HEK293T (cell line): ENCODE measurements at regions not wholly inside any gene's neighbourhood (a gene's known extent, or its start where the extent isn't known, plus 50 kb on each side); places are given as distances from the start of the nearest gene placed in this dataset.

Experiments used
- ARNT ChIP-seq: fragments of 450-650 bp; IDR thresholded peaks from 2 replicates; pipeline ENCODE4 v1.6.1; 2017; ENCODE audit warnings: mild to moderate bottlenecking
- BHLHE40 ChIP-seq: fragments of 450-650 bp; IDR thresholded peaks from 2 replicates; pipeline ENCODE4 v1.6.1; 2016; ENCODE audit warnings: mild to moderate bottlenecking, moderate library complexity, borderline replicate concordance
- ELF4 ChIP-seq: fragments of 450-650 bp; IDR thresholded peaks from 2 replicates; pipeline ENCODE4 v1.6.1; 2017; ENCODE audit warnings: antibody characterized with exemption
- FOXA1 ChIP-seq: fragments of 450-650 bp; IDR thresholded peaks from 2 replicates; pipeline ENCODE4 v1.6.1; 2016; ENCODE audit warnings: mild to moderate bottlenecking
- FOXK2 ChIP-seq: fragments of 450-650 bp; IDR thresholded peaks from 2 replicates; pipeline ENCODE4 v1.6.1; 2016; ENCODE audit warnings: mild to moderate bottlenecking
- FOXM1 ChIP-seq: fragments of 450-650 bp; IDR thresholded peaks from 2 replicates; pipeline ENCODE4 v1.6.1; 2017; ENCODE audit warnings: mild to moderate bottlenecking, borderline replicate concordance
- HDGF ChIP-seq: fragments of 450-650 bp; IDR thresholded peaks from 2 replicates; pipeline ENCODE4 v1.6.1; 2017; ENCODE audit warnings: antibody characterized with exemption, borderline replicate concordance
- SUZ12 ChIP-seq: fragments of 450-650 bp; IDR thresholded peaks from 2 replicates; pipeline ENCODE4 v1.6.1; 2016; ENCODE audit warnings: mild to moderate bottlenecking
- TARDBP ChIP-seq: fragments of 450-650 bp; IDR thresholded peaks from 2 replicates; pipeline ENCODE4 v1.6.1; 2016
- ZNF384 ChIP-seq: fragments of 450-650 bp; IDR thresholded peaks from 2 replicates; pipeline ENCODE4 v1.6.1; 2016

DNA sequence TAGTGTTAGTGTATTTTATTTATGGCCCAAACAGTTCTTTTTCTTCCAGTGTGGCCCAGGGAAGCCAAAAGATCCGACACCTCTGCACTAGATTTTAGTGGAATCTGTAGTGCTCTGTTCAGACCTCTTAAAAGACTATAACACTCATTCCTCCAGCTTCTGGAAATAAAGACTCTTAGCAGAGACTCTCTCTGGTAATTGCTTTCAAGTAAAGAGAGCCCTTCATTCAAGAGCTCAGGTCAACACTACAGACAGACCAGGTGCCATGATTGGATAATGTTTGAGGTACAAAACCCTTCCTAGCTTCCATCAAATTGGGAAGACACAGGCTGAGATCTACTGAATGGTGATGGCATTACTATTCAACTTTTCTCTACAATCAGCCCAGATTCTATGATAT is 255.8 kb downstream of the PRDM9 start:
- TF ChIP-seq BHLHE40 (no peak), TARDBP (no peak), FOXM1 (no peak), HDGF (no peak), ARNT (no peak), ELF4 (no peak), SUZ12 (no peak), ZNF384 (no peak), FOXK2 (no peak), FOXA1 (no peak)
